NCI-H2196 (cell line): ENCODE measurements at regions not wholly inside any gene's neighbourhood (a gene's known extent, or its start where the extent isn't known, plus 50 kb on each side); places are given as distances from the start of the nearest gene placed in this dataset.
"Not testable (repeated sequence)": the region's sequence is repeated elsewhere in the genome, so short reads cannot be mapped to it uniquely, and the experiment has no call there.

ENCODE experiments used
- DNase-seq: peaks from one replicate; lab custom pipeline; 2025; ENCODE audit not compliant: unreplicated experiment; lab: John Stamatoyannopoulos, UW

DNA sequence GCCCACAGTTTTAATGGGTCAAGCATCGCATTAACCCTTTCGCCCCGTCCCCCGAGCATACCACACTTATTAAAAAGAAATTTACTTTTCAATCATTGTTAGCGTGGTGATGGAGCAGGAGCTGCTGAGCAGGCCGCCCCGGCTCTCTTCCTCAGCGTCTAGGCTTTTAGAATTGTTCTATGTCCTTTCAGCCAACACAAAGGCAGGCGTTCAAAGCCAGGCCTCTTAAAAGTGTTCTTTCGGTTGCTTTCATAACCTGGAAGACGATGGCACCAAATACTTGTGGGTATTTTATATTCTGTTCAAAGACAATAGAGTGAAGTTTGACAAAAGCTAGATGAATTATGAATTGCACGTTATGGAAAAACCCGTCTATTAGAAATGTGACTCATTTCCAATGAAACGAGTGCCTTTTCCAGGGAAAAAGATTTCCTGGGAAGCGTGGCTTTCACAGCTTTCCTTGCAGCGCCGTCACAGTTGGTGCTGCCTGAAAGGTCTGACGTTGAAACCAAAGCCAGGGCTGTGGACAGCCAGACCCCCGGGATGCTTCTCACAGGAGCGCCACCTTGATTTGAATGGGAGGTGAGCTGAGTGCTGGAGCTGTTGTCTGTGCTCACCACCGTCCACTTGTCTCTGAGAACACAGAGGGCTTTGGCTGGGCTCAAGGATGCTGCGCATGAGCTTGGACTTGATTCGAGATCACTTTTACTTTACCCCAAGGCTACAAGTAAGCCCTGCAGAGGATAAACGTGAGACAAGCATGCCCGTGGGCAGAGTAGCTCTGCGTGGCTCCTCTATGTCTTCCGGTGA, 78.8 kb downstream of the SOX1 start:
- no peak for DNase-seq

DNA sequence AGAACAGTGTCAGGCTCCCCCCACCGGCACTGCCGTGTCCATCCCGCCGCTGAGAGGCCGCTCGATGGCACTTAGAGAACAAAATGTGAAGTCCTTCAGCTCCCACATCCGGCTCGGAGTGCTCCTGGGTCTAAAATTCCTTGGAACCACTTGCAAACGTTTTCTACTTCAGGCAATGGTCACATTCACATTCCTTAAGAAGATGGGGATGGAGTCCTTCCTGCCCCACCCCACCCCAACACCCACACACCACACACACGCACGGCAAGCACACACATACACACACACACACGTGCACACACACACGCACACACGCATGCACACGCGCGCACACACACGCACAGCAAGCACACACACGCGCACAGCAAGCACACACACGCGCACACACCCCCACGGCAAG, 83.4 kb downstream of the SOX1 start:
- no peak for DNase-seq

DNA sequence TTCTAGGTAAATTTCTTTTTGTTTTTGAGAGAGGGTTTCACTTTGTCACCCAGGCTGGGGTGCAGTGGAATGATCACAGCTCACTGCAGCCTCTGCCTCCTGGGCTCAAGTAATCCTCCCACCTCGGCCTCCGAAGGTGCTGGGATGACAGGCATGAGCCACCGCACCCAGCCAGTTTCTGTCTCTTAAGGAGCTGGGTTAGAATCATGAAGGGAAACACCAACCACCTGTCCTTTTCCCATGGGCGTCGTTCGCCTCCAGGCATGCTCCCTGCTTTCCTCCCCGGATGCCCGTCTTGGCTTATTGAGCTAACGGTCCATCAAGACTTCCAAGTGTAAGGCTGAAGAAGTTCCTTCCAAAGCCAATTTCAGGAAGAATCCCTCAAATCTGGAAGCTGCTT, 85.9 kb downstream of the SOX1 start:
- DNase-seq, result no peak

DNA sequence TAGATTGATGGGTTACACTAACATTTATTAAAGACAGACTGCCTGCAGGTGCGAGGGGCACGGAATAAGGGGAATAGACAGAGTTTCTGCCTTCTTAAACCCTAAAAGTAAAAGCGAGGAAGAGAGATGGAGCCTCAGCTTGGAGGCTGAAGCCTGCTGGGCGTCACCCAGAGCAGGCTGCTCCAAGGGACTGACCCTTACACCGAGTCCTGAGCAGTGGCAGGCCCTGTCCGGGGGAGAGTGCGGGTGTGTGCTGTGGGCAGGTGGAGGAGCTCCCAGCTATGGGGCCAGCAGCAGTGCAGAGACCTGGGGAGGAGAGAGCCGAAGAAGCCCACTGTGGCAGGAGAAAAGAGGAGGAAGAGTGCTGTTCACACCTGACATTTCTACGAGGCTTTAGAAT, 86.4 kb downstream of the SOX1 start:
- no peak for DNase-seq

DNA sequence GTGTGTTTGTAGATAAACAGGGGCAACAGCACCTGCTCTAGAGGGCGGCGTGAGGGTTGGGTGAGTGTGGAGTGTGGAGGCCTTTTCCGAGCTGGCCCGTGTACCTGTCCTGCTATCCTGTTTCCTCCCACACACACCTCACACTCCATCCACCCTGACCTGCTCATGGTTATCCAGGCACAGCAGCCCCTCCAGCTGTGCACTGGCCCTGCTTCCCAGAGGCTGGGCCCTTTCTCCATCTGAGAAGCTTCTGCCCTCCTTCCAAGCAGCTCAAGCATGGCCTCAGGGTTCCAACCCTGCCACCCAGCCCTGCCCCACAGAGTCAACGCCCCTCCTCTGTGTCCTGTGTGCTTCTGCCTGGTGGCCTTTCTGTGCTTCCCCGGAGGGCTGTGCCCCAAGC, 86.9 kb downstream of the SOX1 start:
- DNase-seq, result no peak

DNA sequence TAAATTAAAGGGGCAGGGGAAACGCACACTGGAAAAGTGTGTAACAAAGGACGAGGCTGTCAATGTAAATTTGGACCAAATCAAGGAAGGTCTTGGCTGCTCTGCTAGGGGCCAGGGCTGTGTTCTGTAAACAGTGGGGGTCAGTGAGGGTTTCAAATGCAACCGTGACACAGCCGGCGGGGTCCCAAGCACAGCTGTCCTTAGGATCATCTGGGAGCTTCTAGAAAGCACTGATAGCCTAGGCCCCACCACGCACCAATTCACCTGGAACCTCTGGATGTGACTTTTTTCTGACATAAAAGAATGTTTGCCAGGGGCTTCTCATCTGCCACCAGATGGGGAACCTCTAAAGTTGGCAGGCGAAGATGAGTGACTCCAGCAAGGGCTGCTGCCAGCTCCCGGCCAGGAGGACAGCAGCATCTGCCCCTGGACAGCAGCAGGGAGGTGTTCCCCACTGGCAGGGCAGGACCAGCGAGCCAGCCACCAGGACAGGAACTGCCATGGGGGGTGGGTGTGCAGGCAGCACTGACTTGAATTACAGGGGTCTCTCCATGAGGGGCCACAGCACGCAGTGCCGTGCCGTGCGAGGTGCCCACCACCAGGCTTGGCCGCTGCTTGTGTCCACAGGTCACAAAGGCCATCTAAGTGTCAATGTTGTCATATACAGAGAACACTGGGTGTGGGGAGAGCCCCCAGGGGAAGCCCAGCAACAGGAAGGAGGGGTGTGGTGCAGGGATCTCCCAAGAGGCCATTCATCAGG, 87.5 kb downstream of the SOX1 start:
- no peak for DNase-seq

DNA sequence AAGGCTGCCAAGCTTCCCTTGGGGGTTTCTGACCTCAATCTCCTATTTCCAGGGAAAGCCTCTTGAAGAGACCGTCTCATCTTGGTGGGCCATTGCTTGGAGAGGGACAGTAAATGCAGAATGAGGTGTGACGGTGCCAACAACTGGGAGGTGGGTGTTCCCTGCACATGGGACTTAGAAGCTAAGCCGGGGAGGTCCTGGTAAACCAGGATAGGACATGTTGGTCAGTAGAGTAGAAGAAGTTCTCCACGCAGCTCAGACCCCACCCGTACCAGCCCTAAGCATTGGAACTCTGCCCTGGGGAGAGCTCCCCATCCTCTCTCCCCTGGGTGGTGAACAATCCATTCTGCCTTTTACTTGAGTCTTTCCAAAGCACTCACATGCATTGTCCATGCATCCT, 92.0 kb downstream of the SOX1 start:
- no peak for DNase-seq

DNA sequence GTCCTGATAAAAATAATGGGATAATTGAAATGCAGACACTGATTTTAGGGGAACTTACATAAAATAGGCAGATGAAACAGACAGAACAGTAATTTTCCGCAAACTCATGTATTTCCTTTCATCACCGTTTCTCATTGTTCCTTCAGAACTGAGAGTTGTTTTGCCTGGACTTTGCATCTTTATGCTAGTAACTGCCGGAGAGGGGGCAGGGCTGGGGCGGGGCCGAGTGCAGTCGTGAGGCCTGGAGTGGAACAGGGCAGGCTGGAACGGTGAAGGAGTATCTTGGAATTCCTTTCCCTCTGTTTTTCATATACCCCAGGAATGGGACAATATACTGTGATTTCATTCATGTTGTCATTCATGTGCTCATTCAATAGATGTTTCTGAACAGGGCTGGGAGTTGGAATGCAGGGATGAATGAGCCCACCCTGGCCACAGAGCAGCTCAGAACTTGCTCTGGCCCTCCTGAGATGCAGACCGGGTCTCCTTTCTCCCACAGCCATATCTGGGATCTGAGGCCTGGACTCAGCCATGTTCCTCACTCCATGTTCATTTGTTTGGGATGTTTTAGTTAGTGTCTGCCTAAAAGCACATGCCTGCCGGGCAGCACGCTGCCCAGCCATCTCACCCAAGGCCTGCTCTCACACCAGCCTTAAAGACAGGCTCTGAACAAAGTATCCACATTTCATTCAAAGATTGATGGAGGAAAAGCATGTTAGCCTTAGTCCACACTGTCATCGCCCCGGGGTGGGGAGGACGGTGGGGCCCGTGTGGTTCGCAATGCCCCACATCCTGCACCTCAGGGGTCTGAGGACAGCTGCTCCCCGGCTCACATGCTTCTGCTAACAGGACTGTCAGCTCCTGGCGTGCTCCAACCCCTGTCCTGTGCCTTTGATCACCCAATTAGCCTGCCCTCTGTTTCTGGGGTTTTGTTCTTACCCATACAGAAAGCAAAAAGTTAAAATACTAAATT, 92.9 kb downstream of the SOX1 start:
- no peak for DNase-seq

DNA sequence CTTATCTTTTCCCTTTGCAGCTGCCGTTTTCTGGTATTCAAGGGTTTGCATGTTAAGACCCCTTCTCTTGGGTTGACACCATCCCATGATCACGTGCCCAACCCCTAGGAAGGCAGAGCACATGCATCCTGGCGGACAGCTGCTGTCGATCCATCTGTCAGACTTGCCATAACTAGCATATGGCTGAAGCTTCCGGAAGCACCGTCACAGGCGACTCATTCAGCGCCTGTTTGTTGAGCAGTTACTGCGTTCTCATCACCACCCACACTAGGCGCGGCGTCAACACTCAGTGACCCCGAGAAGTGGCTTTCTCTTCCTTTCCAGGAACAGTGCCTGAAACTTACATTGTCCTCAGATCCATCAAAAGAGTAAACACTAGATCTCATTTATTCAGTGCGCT, 93.6 kb downstream of the SOX1 start:
- DNase-seq, result no peak

DNA sequence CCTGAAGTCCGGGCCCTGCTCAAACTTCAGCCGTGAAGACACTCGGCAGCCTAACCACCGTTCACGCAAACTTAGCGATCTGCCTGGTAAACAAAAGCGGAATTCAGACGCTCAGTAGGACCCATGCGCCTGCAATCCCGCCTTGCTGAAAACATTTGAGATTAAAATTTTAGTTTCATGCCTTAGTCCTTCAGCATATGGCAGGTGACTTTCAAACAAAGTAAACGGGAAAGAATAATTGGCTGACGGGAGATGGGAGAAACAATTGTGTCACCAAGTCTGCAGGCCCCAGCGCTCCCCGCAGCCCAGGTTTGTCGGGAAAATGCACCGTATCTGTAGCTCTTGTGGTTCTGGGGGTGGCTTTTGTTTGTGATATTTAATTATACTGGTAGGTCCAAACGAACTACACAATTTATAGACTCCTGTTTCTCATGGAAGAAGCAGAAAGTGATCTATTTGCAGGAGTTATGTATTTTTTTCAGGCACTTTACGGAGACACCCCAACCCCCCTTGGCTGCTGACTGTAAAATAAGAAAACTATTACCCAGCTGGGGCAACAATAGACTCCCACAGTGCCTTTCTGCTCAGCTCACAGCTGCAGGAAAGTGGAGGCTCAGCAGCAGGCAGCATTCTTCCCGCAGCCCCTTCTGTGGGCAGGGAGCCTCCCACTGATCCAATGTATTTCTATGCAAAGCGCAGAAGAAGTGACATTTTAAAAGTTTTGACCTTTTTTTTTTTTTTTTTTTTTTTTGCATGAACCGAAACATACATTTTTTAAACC, 94.8 kb downstream of the SOX1 start:
- no peak for DNase-seq

DNA sequence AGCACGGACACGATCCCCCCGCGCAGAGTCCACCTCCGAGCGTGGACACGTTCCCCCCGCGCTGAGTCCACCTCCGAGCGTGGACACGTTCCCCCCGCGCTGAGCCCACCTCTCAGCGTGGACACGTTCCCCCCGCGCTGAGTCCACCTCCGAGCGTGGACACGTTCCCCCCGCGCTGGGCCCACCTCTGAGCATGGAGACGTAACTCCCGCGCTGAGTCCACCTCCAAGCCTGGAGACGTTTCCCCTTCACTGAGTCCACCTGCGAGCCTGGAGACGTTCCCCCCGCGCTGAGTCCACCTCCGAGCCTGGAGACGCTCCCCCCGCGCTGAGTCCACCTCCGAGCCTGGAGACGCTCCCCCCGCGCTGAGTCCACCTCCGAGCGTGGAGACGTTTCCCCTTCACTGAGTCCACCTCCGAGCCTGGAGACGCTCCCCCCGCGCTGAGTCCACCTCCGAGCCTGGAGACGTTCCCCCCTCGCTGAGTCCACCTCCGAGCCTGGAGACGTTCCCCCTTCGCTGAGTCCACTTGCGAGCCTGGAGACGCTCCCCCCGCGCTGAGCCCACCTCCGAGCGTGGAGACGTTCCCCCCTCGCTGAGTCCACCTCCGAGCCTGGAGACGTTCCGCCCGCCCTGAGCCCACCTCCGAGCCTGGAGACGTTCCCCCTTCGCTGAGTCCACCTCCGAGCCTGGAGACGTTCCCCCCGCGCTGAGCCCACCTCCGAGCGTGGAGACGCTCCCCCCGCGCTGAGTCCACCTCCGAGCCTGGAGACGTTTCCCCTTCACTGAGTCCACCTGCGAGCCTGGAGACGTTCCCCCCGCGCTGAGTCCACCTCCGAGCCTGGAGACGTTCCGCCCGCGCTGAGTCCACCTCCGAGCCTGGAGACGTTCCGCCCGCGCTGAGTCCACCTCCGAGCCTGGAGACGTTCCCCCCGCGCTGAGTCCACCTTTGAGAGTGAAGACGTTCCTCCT, 97.0 kb downstream of the SOX1 start:
- not testable (repeated sequence) for DNase-seq

DNA sequence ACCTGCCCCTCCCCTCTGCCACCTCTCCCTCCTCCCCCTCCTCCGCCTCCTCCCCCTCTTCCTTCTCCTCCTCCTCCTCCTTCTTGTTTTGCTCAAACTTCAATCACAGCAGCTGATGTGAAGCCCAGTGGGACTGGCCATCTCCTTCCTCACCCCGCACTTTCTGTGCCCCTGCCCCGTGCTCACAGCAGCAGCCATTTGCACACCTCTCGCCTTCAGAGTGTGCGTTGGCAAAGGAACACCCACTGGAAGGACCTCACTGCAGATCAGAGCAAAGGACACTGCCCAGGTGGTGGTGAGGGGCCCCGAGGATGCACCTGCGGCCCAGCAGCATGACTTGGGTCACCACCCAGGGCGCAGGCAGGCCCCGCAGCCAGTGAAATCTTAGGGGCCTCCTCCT, 98.8 kb downstream of the SOX1 start:
- no peak for DNase-seq

DNA sequence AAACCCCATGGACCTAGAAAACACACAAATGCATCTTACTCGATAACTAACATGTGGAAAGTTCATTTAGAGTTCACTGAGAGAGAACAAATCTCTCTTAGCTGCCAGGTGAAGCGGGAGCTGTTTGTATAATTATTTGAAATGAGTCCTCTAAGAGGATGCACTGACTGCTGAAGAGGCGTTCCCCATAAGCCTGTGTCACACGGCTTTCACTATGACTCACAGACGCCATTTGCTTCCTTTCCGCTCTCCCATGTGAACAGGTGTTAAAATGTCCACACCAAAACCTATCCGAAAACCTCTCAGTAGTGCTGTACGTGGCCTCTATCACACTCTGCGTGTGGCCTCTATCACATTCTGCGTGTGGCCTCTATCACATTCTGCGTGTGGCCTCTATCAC, 101.8 kb downstream of the SOX1 start:
- no peak for DNase-seq

DNA sequence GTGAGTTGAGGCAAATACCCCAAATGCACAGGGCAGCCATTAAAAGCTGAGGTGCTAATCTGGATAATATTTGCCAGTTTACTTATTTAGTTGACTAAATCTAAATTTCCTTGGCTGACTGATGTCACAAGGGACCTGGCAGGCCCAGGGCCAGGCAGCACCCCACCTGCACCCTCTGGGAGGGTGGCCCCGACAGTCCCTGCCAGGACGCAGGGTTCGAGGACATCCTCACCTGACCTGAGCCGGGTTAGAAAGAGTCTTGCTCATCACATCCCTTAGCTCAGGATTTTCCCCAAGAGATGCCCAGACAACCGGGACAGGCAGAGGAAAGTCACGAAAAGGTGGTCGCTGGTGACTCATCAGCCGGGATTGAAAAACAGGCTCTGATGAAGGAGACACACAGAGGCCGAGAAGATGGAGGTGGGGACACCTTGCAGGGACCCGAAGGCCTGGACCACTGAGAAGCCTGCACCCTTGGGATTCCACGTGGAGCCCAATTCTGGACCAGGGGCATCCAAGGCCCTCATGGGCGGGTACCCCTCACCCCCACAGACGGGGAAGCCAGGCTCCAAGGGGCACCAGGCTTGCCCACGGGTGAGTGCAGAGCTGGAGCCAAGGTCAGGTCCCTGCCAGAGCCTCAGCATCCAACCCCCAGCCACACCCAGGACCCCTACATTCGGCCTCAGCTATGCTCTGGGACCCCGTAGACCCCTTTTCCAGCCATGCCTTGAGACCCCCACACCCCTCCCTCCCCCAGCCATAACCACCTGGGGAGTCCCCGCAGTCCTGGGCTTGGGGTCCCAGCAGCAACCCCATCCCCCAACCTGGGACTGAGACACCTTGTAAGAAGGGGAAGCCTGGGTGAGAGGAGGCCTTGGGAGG, 103.2 kb downstream of the SOX1 start:
- no peak for DNase-seq

DNA sequence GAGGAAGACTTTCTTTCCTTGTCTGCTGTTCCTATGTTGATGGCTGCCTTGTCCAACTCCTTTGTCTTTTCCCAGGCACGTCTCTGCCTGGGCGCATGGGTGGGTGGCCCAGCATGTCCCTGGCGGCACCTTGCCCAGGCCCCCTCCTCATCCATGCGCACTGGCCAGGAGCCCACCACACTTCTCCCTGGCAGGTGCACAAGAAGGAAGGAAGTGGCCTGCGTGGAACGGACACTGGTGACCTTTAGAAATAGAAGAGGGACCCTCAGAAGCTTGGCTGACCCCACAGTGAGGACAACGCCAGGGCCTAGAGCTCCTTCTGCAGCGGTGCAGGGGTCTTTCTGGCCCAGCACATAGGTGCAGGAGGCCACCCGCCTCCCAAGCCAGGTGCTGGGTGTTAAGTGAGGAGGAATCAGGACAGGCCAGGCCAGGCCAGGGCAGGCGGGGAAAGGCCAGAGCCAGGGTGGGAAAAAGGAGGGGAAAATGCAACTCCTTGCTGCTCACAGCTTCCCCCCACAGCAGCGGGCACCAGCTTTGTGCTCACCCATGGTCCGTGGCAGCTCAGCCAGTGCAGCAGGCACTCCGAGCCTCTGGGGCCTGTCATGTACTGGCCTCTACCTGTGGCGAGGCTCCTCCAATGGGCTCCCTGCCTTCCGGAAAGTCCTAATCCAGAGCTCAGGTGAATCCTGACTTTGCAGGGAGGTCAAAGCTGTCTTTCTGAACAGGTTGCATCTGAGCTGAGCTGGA, 104.0 kb downstream of the SOX1 start:
- no peak for DNase-seq

DNA sequence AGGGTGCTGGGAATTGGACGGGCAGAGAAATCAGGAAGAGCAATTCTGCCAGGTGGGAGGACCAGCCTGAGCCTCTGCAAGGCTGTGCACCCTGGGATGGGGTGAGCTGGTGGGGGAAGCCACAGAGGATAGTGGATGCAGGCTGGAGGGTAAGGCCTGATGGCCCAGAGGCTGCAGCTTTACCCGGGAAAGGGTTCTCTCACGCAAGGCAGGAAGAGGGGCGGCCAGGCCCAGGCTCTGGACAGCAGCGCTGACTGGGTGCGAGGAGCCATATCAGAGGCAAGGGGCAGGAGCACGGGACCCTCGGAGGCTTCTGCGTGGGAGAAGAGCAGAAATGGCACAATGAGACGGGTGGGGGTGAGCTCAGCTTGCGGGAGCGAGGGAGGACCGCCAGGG, 104.6 kb downstream of the SOX1 start:
- DNase-seq, result no peak

DNA sequence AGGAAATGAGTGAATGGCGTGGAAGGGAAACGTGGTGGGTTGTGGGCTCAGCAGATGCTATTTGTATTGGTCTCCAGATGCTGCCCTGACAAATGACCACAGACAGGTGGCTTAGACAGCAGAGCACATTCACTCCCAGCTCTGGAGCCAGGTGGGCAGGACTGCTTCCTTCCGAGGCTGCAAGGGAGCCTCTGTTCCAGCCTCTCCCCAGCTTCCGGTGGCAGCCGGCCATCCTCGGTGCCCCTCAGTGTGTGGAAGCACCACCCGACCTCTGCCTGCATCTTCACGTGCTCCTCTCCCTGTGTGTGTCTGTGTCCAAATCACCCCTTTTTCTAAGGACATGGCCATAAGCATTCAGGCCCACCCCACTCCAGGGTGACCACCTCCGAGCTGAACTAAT, 105.1 kb downstream of the SOX1 start:
- DNase-seq, result no peak
